SK-N-SH (cell line): ENCODE measurements at regions not wholly inside any gene's neighbourhood (a gene's known extent, or its start where the extent isn't known, plus 50 kb on each side); places are given as distances from the start of the nearest gene placed in this dataset.

Source experiments
- CTCF ChIA-PET: fragments of 300-600, 350-600 bp; formaldehyde crosslinking; extraction: SDS; loops from one replicate; lab custom pipeline; 2021; lab: Yijun Ruan, JAX
- POLR2A ChIA-PET: fragments of 350-600 bp; sonication (Branson Sonifier 250); formaldehyde crosslinking; extraction: SDS; loops from one replicate; lab custom pipeline; 2020; ENCODE audit warnings: antibody characterized with exemption, inconsistent platforms; lab: Yijun Ruan, JAX
- DNase-seq: peaks from one replicate; pipeline ENCODE4 v3.0.0; 2012
- H2AFZ ChIP-seq: fragments of 200-600 bp; sonication (generic); 2 replicates; pipeline ENCODE4 v1.8.1; 2016; ENCODE audit warnings: antibody characterized with exemption, mild to moderate bottlenecking, low read depth
- H3F3A ChIP-seq: fragments of 200-600 bp; sonication (generic); replicated peaks from 2 replicates; pipeline ENCODE3; 2016; ENCODE audit warnings: antibody characterized with exemption, mild to moderate bottlenecking; ENCODE audit not compliant: insufficient read depth
- H3K27ac ChIP-seq, 2 experiments: fragments of 200-500 bp in 1 of 2; fragments of 200-600 bp in 1 of 2; sonication (Bioruptor generic) in 1 of 2; sonication (generic), shearing (Covaris generic) in 1 of 2; 2 replicates each; pipeline versions ENCODE4 v1.5.1 to v1.6.1; 2014 to 2016; ENCODE audit warnings: low read depth in 2 of 2, inconsistent platforms in 1 of 2, low read length in 1 of 2, mild to moderate bottlenecking in 1 of 2, mixed read lengths in 1 of 2
- H3K27me3 ChIP-seq: fragments of 200-600 bp; sonication (generic), shearing (Covaris generic); 2 replicates; pipeline ENCODE4 v1.6.1; 2016; ENCODE audit warnings: mixed run types; ENCODE audit not compliant: insufficient read depth
- H3K36me3 ChIP-seq, 2 experiments: fragments of 200-500 bp in 1 of 2; fragments of 200-600 bp in 1 of 2; sonication (Bioruptor generic) in 1 of 2; sonication (generic) in 1 of 2; replicated peaks in 1 of 2; 2 replicates each; pipeline versions ENCODE3 to v1.5.1; 2014 to 2016; ENCODE audit warnings: low read length in 1 of 2, mild to moderate bottlenecking in 1 of 2; ENCODE audit not compliant: insufficient read depth in 2 of 2, control insufficient read depth in 1 of 2
- H3K4me1 ChIP-seq, 2 experiments: fragments of 200-500 bp in 1 of 2; fragments of 200-600 bp in 1 of 2; sonication (Bioruptor generic) in 1 of 2; sonication (generic), shearing (Covaris generic) in 1 of 2; 2 replicates each; pipeline versions ENCODE4 v1.5.1 to v1.6.1; 2014 to 2016; ENCODE audit warnings: low read depth in 1 of 2, low read length in 1 of 2, mixed run types in 1 of 2; ENCODE audit not compliant: insufficient read depth in 2 of 2, control insufficient read depth in 1 of 2
- H3K4me2 ChIP-seq: fragments of 200-600 bp; sonication (generic), shearing (Covaris generic); 2 replicates; pipeline ENCODE4 v1.6.1; 2017; ENCODE audit warnings: mixed run types
- H3K4me3 ChIP-seq, 2 experiments: fragments of 200-500 bp in 1 of 2; fragments of 200-600 bp in 1 of 2; sonication (Bioruptor generic) in 1 of 2; sonication (generic), shearing (Covaris generic) in 1 of 2; 2 replicates each; pipeline versions ENCODE4 v1.5.1 to v1.8.1; 2014 to 2016; ENCODE audit warnings: low read depth in 2 of 2, inconsistent platforms in 1 of 2, low read length in 1 of 2, mild to moderate bottlenecking in 1 of 2, mixed read lengths in 1 of 2, moderate library complexity in 1 of 2
- H3K79me2 ChIP-seq: fragments of 200-600 bp; sonication (generic); 2 replicates; pipeline ENCODE4 v1.8.1; 2017; ENCODE audit warnings: mild to moderate bottlenecking; ENCODE audit not compliant: insufficient read depth
- H3K9ac ChIP-seq: fragments of 200-600 bp; sonication (generic); 2 replicates; pipeline ENCODE4 v1.6.1; 2017; ENCODE audit warnings: mixed run types
- H3K9me2 ChIP-seq: fragments of 200-600 bp; sonication (generic); 2 replicates; pipeline ENCODE4 v1.6.1; 2017; ENCODE audit warnings: mixed run types
- H3K9me3 ChIP-seq: fragments of 200-600 bp; sonication (generic); 2 replicates; pipeline ENCODE4 v1.6.1; 2017; ENCODE audit warnings: mixed run types, mild to moderate bottlenecking, moderate library complexity
- H4K20me1 ChIP-seq: fragments of 200-600 bp; sonication (generic); 2 replicates; pipeline ENCODE4 v1.6.1; 2017; ENCODE audit warnings: mild to moderate bottlenecking, mixed run types; ENCODE audit not compliant: insufficient read depth
- EP300 ChIP-seq, 2 experiments: IDR thresholded peaks; 2 replicates each; pipeline versions ENCODE4 v1.4.0 to v1.6.1; 2012; ENCODE audit warnings: borderline replicate concordance in 1 of 2, low read depth in 1 of 2, low read length in 1 of 2
- EZH2phosphoT487 ChIP-seq: fragments of 200-600 bp; sonication (generic); IDR thresholded peaks from 2 replicates; pipeline ENCODE4 v1.6.1; 2017; ENCODE audit warnings: low read depth, mixed run types, mild to moderate bottlenecking, antibody characterized with exemption, moderate library complexity, borderline replicate concordance
- FOXJ3 ChIP-seq: sonication (generic); formaldehyde crosslinking; IDR thresholded peaks from 2 replicates; pipeline ENCODE4 v1.5.1; 2020; ENCODE audit warnings: mild to moderate bottlenecking, missing genetic modification reagents
- GABPA ChIP-seq: IDR thresholded peaks from 2 replicates; pipeline ENCODE4 v1.4.0; 2012; ENCODE audit warnings: low read depth, mild to moderate bottlenecking
- MXI1 ChIP-seq: IDR thresholded peaks from 2 replicates; pipeline ENCODE4 v1.6.1; 2012; ENCODE audit warnings: mild to moderate bottlenecking, low read depth, low read length, improper control_type of control experiment
- TAF1 ChIP-seq: IDR thresholded peaks from 2 replicates; pipeline ENCODE4 v1.6.1; 2012; ENCODE audit warnings: low read depth, mild to moderate bottlenecking, low read length, moderate library complexity, borderline replicate concordance
- YY1 ChIP-seq: IDR thresholded peaks from 2 replicates; pipeline ENCODE4 v1.4.0; 2012; ENCODE audit warnings: low read depth, mild to moderate bottlenecking
- WGBS: methylation state at CpG from one replicate; pipeline ENCODE4 v1.1.6; 2017; ENCODE audit warnings: low lambda C conversion rate; 5-methylcytosine and 5-hydroxymethylcytosine counted together
- TF ChIP-seq, protein P1 (sequence below): IDR thresholded peaks from 2 replicates; pipeline ENCODE4 v1.6.1; 2012; ENCODE audit warnings: mild to moderate bottlenecking, low read depth, low read length, moderate library complexity
- TF ChIP-seq, protein P2 (sequence below): fragments of 150-350 bp; IDR thresholded peaks from 2 replicates; pipeline ENCODE4 v1.6.1; 2016; ENCODE audit warnings: mild to moderate bottlenecking, low read depth, low read length
- TF ChIP-seq, protein P3 (sequence below): IDR thresholded peaks from 2 replicates; pipeline ENCODE4 v1.4.0; 2012; ENCODE audit warnings: low read depth, borderline replicate concordance

- TF ChIP-seq FOXJ3 (CRISPR knock-in tag) = no peak
- TF ChIP-seq, protein P1, sequence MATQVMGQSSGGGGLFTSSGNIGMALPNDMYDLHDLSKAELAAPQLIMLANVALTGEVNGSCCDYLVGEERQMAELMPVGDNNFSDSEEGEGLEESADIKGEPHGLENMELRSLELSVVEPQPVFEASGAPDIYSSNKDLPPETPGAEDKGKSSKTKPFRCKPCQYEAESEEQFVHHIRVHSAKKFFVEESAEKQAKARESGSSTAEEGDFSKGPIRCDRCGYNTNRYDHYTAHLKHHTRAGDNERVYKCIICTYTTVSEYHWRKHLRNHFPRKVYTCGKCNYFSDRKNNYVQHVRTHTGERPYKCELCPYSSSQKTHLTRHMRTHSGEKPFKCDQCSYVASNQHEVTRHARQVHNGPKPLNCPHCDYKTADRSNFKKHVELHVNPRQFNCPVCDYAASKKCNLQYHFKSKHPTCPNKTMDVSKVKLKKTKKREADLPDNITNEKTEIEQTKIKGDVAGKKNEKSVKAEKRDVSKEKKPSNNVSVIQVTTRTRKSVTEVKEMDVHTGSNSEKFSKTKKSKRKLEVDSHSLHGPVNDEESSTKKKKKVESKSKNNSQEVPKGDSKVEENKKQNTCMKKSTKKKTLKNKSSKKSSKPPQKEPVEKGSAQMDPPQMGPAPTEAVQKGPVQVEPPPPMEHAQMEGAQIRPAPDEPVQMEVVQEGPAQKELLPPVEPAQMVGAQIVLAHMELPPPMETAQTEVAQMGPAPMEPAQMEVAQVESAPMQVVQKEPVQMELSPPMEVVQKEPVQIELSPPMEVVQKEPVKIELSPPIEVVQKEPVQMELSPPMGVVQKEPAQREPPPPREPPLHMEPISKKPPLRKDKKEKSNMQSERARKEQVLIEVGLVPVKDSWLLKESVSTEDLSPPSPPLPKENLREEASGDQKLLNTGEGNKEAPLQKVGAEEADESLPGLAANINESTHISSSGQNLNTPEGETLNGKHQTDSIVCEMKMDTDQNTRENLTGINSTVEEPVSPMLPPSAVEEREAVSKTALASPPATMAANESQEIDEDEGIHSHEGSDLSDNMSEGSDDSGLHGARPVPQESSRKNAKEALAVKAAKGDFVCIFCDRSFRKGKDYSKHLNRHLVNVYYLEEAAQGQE = no peak
- no peak for TF ChIP-seq EP300 (IDR thresholded peaks at IDR 0.05; ENCODE audit: borderline replicate concordance in 1 of 2, low read depth in 1 of 2, low read length in 1 of 2)
Observed at GRCh38 chr4:81754169-81754568, 282.5 kb upstream of the RASGEF1B start (continued).

DNA sequence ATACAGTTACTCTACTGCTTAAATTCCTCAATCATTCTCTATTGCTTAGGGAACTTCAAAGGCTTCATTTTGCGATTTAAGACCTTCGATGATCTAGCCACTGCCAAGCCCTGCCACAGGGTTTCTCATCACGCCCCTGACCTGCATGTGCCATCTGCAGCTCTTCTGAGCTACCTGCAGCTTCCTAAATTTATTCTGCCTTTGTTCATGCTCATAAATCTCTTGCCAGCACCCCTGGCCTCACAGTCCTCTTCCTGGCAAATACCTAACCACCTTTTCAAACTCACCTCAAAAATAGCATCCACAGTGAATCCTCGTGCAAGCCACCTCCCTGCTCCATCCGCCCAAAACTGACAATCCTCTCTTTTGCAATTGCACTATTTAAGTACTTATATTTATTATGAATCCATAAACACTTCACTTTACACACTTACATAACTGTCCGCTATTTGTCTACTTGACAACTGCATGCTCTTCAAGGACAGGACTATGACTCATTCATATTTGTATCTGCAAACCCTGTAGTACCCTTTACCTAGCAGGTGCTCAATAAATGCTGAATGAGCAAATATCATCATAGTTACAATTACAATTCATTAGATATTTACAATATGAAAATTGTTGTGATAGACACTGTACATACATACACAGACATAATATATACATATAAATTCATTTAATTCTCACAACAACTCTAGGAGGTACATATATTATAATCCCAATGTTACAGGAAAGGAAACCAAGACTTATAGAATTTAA, 280.0 kb upstream of the RASGEF1B start:
- Histone ChIP-seq H3K27ac (no peak overlapping the region), H3K4me1 (no peaks in the 10 kb centered on the region), H3K9me3 (no peaks in the 10 kb centered on the region), H3F3A (no peaks in the 10 kb centered on the region), H3K79me2 (no peaks in the 10 kb centered on the region), H4K20me1 (no peaks in the 10 kb centered on the region), H3K9me2 (no peaks in the 10 kb centered on the region), H3K4me3 (no peak overlapping the region), H3K4me2 (no peak overlapping the region), H3K36me3 (no peaks in the 10 kb centered on the region), H2AFZ (no peak overlapping the region), H3K9ac (no peak overlapping the region), H3K27me3 (no peaks in the 10 kb centered on the region)
- ChIA-PET POLR2A (no interaction called here), CTCF (no interaction called here)
- TF ChIP-seq EZH2phosphoT487 = no peak
- TF ChIP-seq, protein P2, sequence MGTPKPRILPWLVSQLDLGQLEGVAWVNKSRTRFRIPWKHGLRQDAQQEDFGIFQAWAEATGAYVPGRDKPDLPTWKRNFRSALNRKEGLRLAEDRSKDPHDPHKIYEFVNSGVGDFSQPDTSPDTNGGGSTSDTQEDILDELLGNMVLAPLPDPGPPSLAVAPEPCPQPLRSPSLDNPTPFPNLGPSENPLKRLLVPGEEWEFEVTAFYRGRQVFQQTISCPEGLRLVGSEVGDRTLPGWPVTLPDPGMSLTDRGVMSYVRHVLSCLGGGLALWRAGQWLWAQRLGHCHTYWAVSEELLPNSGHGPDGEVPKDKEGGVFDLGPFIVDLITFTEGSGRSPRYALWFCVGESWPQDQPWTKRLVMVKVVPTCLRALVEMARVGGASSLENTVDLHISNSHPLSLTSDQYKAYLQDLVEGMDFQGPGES = no peak
- TF ChIP-seq, protein P3, sequence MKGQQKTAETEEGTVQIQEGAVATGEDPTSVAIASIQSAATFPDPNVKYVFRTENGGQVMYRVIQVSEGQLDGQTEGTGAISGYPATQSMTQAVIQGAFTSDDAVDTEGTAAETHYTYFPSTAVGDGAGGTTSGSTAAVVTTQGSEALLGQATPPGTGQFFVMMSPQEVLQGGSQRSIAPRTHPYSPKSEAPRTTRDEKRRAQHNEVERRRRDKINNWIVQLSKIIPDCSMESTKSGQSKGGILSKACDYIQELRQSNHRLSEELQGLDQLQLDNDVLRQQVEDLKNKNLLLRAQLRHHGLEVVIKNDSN = no peak
- TF ChIP-seq MXI1 = no peak
- TF ChIP-seq GABPA = no peak
- TF ChIP-seq TAF1 = no peak
- TF ChIP-seq YY1 = no peak
- DNase-seq = no peak
- 5% methylated on average over 6 of the region's 6 CpGs for WGBS
